ENCODE measurements at regions not wholly inside any gene's neighbourhood (a gene's known extent, or its start where the extent isn't known, plus 50 kb on each side); places are given as distances from the start of the nearest gene placed in this dataset.

DNA sequence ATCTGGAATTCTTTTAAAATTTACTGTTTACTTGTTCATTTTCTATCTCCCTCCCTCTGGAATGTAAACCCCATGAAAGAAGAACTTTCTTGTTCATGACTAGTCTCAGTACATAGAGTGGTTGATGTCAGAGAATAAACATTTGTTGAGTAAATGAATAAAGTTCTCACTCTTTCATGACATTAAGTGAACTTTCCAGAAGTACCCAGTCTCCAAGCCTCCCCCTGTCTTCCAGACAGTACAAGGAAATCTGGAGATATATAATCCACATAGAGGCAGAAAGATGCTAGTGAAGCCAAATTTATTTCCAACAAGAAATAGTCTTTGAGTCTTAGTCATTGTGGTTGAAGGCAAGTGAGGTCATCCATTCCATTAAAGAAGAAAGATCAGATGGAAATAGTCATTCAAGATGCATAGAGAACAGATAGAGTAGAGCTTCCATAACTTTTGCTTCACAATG, 71.5 kb upstream of the GALNT15 start:
- in situ Hi-C loops (cut with HindIII; ENCODE audit: low sequenced_read_pairs), result no loop called here

GRCh38 chr3:16103472-16103871, 71.0 kb upstream of the GALNT15 start:
- in situ Hi-C loops (cut with HindIII; ENCODE audit: low sequenced_read_pairs), result no loop called here

DNA sequence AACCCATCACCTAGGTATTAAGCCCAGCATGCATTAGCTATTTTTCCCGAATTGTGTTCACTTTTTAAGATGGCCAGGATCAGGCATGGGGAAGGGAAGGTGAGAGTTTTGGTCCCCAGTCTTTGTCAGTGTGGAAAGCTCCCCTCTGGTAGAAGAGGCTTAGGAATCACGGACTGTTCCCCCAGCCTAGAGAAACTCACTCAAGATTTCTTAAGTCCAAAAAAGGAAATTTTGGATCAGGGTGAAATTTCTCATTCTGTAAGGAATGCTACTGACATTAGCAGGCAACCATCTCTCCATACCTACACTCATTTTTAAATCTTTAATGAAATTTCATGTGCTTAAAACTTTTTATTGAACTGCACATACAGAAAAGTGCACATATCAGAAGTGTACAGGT, 70.3 kb upstream of the GALNT15 start:
- in situ Hi-C loops (cut with HindIII; ENCODE audit: low sequenced_read_pairs), result no loop called here

- in situ Hi-C loops (cut with HindIII; ENCODE audit: low sequenced_read_pairs), result loop anchor here (5.0 kb wide), 1 partner anchor 34 kb away; no protein-coding TSS in a partner anchor
Observed at GRCh38 chr3:16106050-16106449, 68.4 kb upstream of the GALNT15 start.

GRCh38 chr3:16108424-16108823, 66.1 kb upstream of the GALNT15 start:
- in situ Hi-C loops (cut with HindIII; ENCODE audit: low sequenced_read_pairs), result loop anchor here (5.0 kb wide), 1 partner anchor 36 kb away; no protein-coding TSS in a partner anchor

- in situ Hi-C loops (cut with HindIII; ENCODE audit: low sequenced_read_pairs), result loop anchor here (5.0 kb wide), 1 partner anchor 38 kb away; no protein-coding TSS in a partner anchor
Observed at GRCh38 chr3:16109929-16110328, 64.6 kb upstream of the GALNT15 start.

DNA sequence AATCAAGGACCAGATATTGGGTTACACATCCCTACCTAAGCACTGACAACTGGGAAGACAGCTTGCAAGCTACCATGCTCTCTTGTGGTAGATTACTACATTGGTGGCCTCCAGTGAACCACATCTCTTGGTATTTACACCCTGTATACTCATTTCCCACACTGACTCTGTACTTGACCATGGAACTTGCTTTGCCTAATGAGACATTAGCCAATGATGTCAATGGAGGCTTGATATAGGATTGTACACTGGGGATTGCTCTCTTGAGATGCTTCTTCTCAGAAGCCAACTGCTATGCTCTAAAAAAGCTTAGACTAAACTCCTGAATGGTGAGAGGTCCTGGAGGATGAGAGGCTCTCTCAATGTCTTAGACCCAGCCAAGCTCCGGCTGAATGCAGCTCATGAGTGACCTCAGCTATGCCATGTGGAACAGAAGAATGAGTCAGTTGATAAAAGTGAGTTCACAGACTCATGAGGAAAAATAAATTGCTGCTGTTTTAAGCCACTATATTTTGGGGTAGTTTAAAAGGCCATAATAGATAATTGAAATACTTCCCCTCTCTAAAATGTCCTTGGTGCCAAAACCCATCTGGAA, 61.5 kb upstream of the GALNT15 start:
- in situ Hi-C loops (cut with HindIII; ENCODE audit: low sequenced_read_pairs), result no loop called here

GRCh38 chr3:16113704-16114103, 60.8 kb upstream of the GALNT15 start:
- in situ Hi-C loops (cut with HindIII; ENCODE audit: low sequenced_read_pairs), result no loop called here

DNA sequence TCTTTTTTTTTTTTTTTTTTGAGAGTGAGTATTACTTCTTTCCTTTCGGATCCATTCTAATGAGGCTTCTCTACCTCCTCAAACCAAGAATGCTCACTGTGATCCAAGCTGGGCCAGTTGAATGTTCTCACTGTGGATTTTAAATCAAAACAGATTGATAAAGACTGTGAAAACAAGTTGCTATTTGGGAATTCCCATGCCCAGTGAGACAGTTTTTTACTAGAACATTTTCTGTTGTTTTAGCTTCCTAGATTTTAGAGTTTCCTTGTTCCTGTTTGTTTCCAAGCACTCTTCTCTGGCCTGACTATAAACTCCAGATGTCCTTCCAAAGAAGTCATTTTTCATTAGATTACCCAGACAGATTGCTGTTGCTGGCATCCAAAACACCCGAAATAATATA, 60.1 kb upstream of the GALNT15 start:
- in situ Hi-C loops (cut with HindIII; ENCODE audit: low sequenced_read_pairs), result no loop called here

GRCh38 chr3:16114930-16115329, 59.5 kb upstream of the GALNT15 start:
- in situ Hi-C loops (cut with HindIII; ENCODE audit: low sequenced_read_pairs), result no loop called here

GRCh38 chr3:16118396-16118795, 56.1 kb upstream of the GALNT15 start:
- in situ Hi-C loops (cut with HindIII; ENCODE audit: low sequenced_read_pairs), result no loop called here

- in situ Hi-C loops (cut with HindIII; ENCODE audit: low sequenced_read_pairs), result no loop called here
Observed at GRCh38 chr3:16119887-16120286, 54.6 kb upstream of the GALNT15 start.

- in situ Hi-C loops (cut with HindIII; ENCODE audit: low sequenced_read_pairs), result no loop called here
Observed at GRCh38 chr3:16121391-16121790, 53.1 kb upstream of the GALNT15 start.

DNA sequence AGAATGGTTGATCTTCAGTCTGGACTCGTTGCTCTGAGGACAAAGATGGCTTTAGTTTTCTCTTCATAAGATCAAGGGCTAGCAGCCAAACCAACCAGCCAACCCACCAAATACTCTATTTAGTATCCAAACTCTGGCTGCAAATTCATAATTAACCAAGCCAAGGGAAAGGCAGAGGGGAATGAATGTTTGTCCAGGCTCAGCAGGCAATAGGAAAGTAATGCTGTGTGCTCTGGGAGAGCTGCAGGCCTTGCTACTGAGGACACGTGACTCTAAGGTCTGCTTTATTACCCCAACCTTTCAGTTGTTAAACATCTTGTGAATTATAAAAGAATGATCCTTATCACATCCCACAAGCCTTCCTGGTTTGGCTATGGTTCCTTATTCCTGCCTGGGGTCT, 52.3 kb upstream of the GALNT15 start:
- in situ Hi-C loops (cut with HindIII; ENCODE audit: low sequenced_read_pairs), result no loop called here

DNA sequence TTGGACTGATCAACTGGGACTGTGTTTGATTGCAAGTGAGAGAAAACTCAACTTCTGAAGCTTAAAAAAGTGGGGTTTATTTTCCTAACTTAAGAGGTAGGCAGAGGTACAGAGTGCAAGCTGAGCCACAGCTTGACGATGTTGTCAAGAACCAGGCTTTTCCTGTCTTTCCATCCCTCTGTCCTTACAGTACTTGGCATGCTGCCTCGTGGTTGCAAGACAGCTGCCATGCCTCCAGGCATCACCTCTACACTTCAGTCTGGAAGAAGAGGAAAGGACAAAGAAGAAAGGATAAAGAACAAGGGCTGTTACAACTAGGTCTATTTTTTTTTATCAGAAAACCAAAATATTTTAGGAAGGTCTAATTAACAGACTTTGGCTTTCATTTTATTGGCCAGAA, 51.8 kb upstream of the GALNT15 start:
- in situ Hi-C loops (cut with HindIII; ENCODE audit: low sequenced_read_pairs), result no loop called here

DNA sequence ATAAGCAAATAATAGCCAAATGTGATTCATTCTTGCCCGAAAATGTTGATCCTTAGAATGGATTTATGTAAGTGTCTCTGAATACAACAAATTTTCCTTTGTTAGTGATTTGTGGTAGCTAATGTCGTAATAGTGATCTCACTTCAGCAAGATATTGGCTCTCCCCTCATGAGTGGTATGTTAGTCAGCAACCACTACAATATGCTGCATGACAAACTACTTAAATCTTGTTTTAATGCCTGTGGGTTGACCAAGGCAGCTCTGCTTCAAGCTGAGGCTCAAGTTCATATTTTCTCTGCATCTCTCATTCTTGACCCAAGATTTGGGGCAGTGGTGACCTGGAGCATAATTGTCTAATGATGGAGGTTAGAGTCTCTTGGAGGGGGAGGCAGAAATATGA, 49.8 kb upstream of the GALNT15 start:
- in situ Hi-C loops (cut with HindIII; ENCODE audit: low sequenced_read_pairs), result no loop called here
